Right hindlimb (tissue), 1 donor: ENCODE measurements at regions not wholly inside any gene's neighbourhood (a gene's known extent, or its start where the extent isn't known, plus 50 kb on each side); places are given as distances from the start of the nearest gene placed in this dataset.
"Not testable (repeated sequence)": the region's sequence is repeated elsewhere in the genome, so short reads cannot be mapped to it uniquely, and the experiment has no call there.

Experiments
- DNase-seq: peaks from one replicate; pipeline ENCODE4 v3.0.0-alpha.2; 2018

GRCh38 chr1:121573881-121574504 lies 389.2 kb downstream of the SRGAP2C start:
- not testable (repeated sequence) for DNase-seq

GRCh38 chr1:121574505-121574899 lies 389.7 kb downstream of the SRGAP2C start:
- DNase-seq: not testable (repeated sequence)

- not testable (repeated sequence) for DNase-seq
Observed at GRCh38 chr1:121582898-121583297, 398.1 kb downstream of the SRGAP2C start.

- no peak for DNase-seq
Observed at GRCh38 chr1:121586369-121587229, 401.8 kb downstream of the SRGAP2C start.

- no peak for DNase-seq
Observed at GRCh38 chr1:121587230-121587569, 402.4 kb downstream of the SRGAP2C start.

GRCh38 chr1:121587777-121588176 lies 403.0 kb downstream of the SRGAP2C start:
- no peak for DNase-seq

GRCh38 chr1:121594096-121594495 lies 409.3 kb downstream of the SRGAP2C start:
- DNase-seq: no peak

- no peak for DNase-seq
Observed at GRCh38 chr1:121595089-121595488, 410.3 kb downstream of the SRGAP2C start.

- not testable (repeated sequence) for DNase-seq
Observed at GRCh38 chr1:121604843-121605444, 420.2 kb downstream of the SRGAP2C start.

GRCh38 chr1:121607499-121607898 lies 422.7 kb downstream of the SRGAP2C start:
- DNase-seq: not testable (repeated sequence)
